Fibroblast of the aortic adventitia (primary cell): ENCODE measurements at regions not wholly inside any gene's neighbourhood (a gene's known extent, or its start where the extent isn't known, plus 50 kb on each side); places are given as distances from the start of the nearest gene placed in this dataset.
"Not testable (repeated sequence)": the region's sequence is repeated elsewhere in the genome, so short reads cannot be mapped to it uniquely, and the experiment has no call there.

Experiments
- DNase-seq: peaks from one replicate; pipeline ENCODE4 v3.0.0-alpha.2; 2010; ENCODE audit warnings: low read depth
- H3K4me3 ChIP-seq: 2 replicates; pipeline ENCODE4 v1.5.1; 2011; ENCODE audit warnings: low read depth, mild to moderate bottlenecking, control low read depth, low read length, moderate library complexity
- CTCF ChIP-seq: IDR thresholded peaks from 2 replicates; pipeline ENCODE4 v1.5.1; 2011; ENCODE audit warnings: mild to moderate bottlenecking, low read length, control low read depth, inconsistent platforms; ENCODE audit not compliant: insufficient read depth

GRCh38 chr22:23419171-23419570, 160.9 kb downstream of the IGLL1 start:
- H3K4me3 ChIP-seq = no peak overlapping the region
- TF ChIP-seq CTCF = no peak
- DNase-seq = no peak

- no peak for TF ChIP-seq CTCF
- H3K4me3 ChIP-seq = no peak overlapping the region
Observed at GRCh38 chr22:23418159-23418788, 161.8 kb downstream of the IGLL1 start.

GRCh38 chr22:23417327-23417726, 162.8 kb downstream of the IGLL1 start:
- H3K4me3 ChIP-seq, DNase-seq: not testable (repeated sequence)

More at GRCh38 chr22:23418159-23418788, 161.8 kb downstream of the IGLL1 start:
- no peak for DNase-seq

GRCh38 chr22:23416169-23416690, 163.9 kb downstream of the IGLL1 start:
- not testable (repeated sequence) for H3K4me3 ChIP-seq, DNase-seq

- no peak overlapping the region for H3K4me3 ChIP-seq
- TF ChIP-seq CTCF = no peak
- DNase-seq = no peak
Observed at GRCh38 chr22:23415490-23415851, 164.6 kb downstream of the IGLL1 start.

- DNase-seq = no peak
- no peak for TF ChIP-seq CTCF
- H3K4me3 ChIP-seq = no peak overlapping the region
Observed at GRCh38 chr22:23414727-23415489, 165.2 kb downstream of the IGLL1 start.

GRCh38 chr22:23411739-23412138, 168.4 kb downstream of the IGLL1 start:
- DNase-seq = no peak
- H3K4me3 ChIP-seq = no peak overlapping the region
- TF ChIP-seq CTCF = no peak

- no peak for DNase-seq
- H3K4me3 ChIP-seq = no peak overlapping the region
- TF ChIP-seq CTCF = no peak
Observed at GRCh38 chr22:23410411-23410810, 169.7 kb downstream of the IGLL1 start.
